Activated naive CD4-positive, alpha-beta T cell treated with anti-CD3 and anti-CD28 coated beads for 36 hours (primary cell): ENCODE measurements at regions not wholly inside any gene's neighbourhood (a gene's known extent, or its start where the extent isn't known, plus 50 kb on each side); places are given as distances from the start of the nearest gene placed in this dataset.
A peak's percentile ranks its signal among the peaks of the same experiment; 100 is the strongest.

Experiments used
- CTCF ChIA-PET: fragments of 350-600 bp; sonication (Branson Sonifier 250); formaldehyde crosslinking; loops from one replicate; lab custom pipeline; 2021; ENCODE audit warnings: antibody characterized with exemption; lab: Charles Lee
- DNase-seq: peaks from one replicate; pipeline ENCODE4 v3.0.0-alpha.2; 2020
- H3K27ac Mint-ChIP-seq: one replicate; pipeline ENCODE4 v1.8.0; 2021; ENCODE audit warnings: mild to moderate bottlenecking, mixed read lengths
- H3K27me3 Mint-ChIP-seq: one replicate; pipeline ENCODE4 v1.8.0; 2021; ENCODE audit warnings: low read depth, mixed read lengths
- H3K36me3 Mint-ChIP-seq: one replicate; pipeline ENCODE4 v1.8.0; 2021; ENCODE audit warnings: low read depth, mixed read lengths
- H3K4me1 Mint-ChIP-seq: one replicate; pipeline ENCODE4 v1.8.0; 2021; ENCODE audit warnings: low read depth, mixed read lengths
- H3K4me3 Mint-ChIP-seq: one replicate; pipeline ENCODE4 v1.8.0; 2021; ENCODE audit warnings: mild to moderate bottlenecking, moderate library complexity, mixed read lengths
- H3K9me3 Mint-ChIP-seq: one replicate; pipeline ENCODE4 v1.8.0; 2021; ENCODE audit warnings: mixed read lengths
- intact Hi-C: fragments of 100-400 bp; cut with micrococcal nuclease; formaldehyde crosslinking; loops from one replicate; pipeline ENCODE4 v1.15.1; 2023

DNA sequence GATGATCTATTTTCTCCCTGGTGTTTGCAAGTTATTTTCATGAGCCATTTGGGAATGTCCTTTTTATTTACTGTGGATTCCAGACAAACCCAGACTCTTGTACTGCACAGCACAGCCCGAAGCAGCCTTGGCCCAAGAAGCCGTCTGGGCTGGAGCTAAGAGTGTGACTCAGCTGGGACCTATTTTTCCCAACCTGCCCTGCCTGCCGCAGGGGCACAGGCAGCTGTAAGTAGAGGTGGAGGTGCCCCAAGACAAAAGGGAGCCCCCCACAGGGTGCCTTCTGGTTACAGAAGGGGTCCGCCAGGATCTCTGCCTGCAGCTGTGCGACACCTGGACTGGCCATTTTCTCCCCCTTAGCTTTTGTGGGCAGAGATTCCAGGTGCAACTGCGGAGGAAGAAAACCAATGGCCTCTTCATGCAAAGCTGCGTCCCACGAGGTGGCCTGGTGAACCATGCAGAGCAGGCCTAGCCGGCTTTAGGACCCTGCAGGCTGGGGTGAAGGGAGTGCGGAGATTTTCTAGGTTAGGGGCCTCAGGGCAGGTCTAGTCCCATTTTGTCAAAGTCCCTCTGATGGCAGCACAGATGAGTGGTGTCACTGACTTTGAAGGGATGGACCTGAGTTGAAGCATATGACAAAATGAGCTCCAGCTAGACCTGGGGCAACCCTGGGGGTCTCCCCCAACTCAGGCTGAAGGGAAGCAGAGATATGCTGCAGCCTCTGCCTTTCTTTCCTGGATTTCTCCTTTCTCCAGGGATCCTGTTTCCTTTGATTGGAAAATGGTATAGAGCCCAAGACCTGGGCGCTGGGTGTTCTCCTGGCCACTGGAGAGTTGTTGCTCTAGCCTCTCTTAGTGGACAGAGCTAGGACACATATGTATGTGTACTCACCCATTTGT, 131.2 kb downstream of the KLF13 start:
- intact Hi-C loops = no loop called here
- H3K9me3 Mint-ChIP-seq = peaks cover 5% of the 10 kb centered on the region
- peaks cover 37% of the 10 kb centered on the region for H3K4me1 Mint-ChIP-seq
- H3K27me3 Mint-ChIP-seq = no peaks in the 10 kb centered on the region
- DNase-seq = no peak
- no peak overlapping the region for H3K4me3 Mint-ChIP-seq
- peak overlapping the region; percentile 87 for H3K27ac Mint-ChIP-seq
- peaks cover 2% of the 10 kb centered on the region for H3K36me3 Mint-ChIP-seq
- CTCF ChIA-PET = interaction anchor here (1.0 to 3.9 kb wide), 4 partner anchors 9 to 128 kb away, joined by 3 to 62 read pairs (median 16); no protein-coding TSS in a partner anchor

DNA sequence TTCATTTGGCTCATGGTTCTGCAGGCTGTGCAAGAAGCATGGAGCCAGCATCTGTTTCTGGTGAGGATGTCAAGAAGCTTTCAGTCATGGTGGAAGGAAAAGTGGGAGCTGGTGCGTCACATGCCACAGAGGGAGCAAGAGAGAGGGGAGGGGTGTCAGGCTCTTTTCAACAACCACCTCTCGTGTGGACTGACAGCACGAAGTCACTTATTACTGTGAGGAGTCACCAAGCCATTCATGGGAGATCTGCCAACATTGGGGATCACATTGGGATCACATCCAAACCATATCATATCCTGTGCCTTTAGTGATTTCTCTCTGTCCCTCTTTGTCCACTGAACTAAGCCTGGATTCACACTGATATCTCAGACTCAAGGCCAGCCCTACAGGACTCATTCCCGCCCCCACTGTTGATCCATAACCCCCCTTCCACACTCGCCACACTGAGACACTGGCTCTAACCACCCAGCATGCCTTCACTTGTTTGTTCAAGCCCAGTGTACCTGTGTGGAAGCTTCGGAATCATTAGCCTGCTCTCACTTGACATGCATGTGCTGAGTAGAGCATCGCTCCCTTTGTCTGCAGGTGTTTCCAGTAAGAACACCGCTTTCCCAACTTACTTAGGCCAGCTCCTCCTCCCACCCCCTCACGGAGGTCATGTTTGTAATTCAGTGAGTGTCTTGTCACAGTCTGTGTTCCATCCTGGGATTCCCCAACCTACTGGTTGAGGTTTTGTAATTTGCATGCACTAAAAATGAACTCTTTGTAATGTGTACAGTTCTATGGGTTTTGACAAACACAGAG, 132.2 kb downstream of the KLF13 start:
- peaks cover 5% of the 10 kb centered on the region for H3K9me3 Mint-ChIP-seq
- H3K27me3 Mint-ChIP-seq = no peaks in the 10 kb centered on the region
- H3K36me3 Mint-ChIP-seq = peaks cover 2% of the 10 kb centered on the region
- peak overlapping the region; percentile 57 for H3K4me3 Mint-ChIP-seq
- CTCF ChIA-PET = interaction anchor here (0.7 to 3.9 kb wide), 9 partner anchors 10 to 129 kb away, joined by 3 to 62 read pairs (median 5); no protein-coding TSS in a partner anchor
- peaks cover 37% of the 10 kb centered on the region for H3K4me1 Mint-ChIP-seq
- peak; percentile 86 for DNase-seq
- intact Hi-C loops = loop anchor here (1.0 kb wide), 3 partner anchors 15 to 30 kb away; no protein-coding TSS in a partner anchor
- peak overlapping the region; percentile 87 for H3K27ac Mint-ChIP-seq

DNA sequence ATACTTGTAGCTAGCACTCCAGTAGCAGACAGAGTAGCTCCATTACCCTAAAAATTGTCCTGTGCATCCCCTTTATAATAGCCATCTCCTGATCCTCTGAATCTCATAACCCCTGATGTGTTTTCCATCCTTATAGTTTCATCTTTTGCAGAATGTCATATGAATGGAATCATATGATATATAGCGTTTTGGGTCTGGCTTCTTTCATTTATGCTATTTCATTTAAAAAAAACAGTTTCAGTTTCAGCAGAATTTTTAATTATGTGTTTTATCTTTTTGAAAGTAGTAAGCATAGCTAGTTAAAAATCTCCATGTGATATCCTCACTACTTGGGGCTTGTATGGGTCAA, 132.7 kb downstream of the KLF13 start:
- H3K4me1 Mint-ChIP-seq = peaks cover 37% of the 10 kb centered on the region
- CTCF ChIA-PET = interaction anchor here (0.7 to 3.9 kb wide), 8 partner anchors 11 to 68 kb away, joined by 3 to 62 read pairs (median 5); no protein-coding TSS in a partner anchor
- intact Hi-C loops = loop anchor here (1.0 kb wide), 3 partner anchors 14 to 29 kb away; no protein-coding TSS in a partner anchor

DNA sequence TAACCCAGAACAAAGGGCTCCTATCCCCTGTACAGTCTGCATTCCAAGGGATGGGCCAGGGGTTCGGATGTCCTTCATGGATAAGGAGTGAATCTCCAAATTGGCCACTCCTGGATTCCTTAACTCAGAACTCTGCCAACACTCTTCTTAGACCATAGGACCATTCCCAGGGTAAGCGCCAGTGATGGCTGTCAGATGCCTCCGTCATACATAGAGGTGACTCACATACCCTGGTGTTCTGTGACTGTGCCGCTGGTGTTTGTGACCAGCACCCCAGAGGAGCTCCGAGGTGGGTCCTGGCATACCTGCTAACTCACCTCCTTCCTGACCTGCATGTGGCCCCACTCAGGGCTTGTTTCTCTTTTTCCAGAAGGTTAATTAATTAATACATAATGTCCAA, 134.7 kb downstream of the KLF13 start:
- no peaks in the 10 kb centered on the region for H3K27me3 Mint-ChIP-seq
- no peaks in the 10 kb centered on the region for H3K9me3 Mint-ChIP-seq
- CTCF ChIA-PET = interaction anchor here (1.2 to 3.9 kb wide), 2 partner anchors 12 to 24 kb away, joined by 3 to 62 read pairs; no protein-coding TSS in a partner anchor
- H3K4me3 Mint-ChIP-seq = no peak overlapping the region
- no peaks in the 10 kb centered on the region for H3K36me3 Mint-ChIP-seq
- intact Hi-C loops = no loop called here
- no peak overlapping the region for H3K27ac Mint-ChIP-seq
- DNase-seq = no peak
- peaks cover 35% of the 10 kb centered on the region for H3K4me1 Mint-ChIP-seq

More for the DNA sequence above, 132.7 kb downstream of the KLF13 start:
- H3K27me3 Mint-ChIP-seq = no peaks in the 10 kb centered on the region
- no peak for DNase-seq
- H3K4me3 Mint-ChIP-seq = peak overlapping the region; percentile 57
- H3K27ac Mint-ChIP-seq = peak overlapping the region; percentile 87
- peaks cover 5% of the 10 kb centered on the region for H3K9me3 Mint-ChIP-seq
- peaks cover 2% of the 10 kb centered on the region for H3K36me3 Mint-ChIP-seq

DNA sequence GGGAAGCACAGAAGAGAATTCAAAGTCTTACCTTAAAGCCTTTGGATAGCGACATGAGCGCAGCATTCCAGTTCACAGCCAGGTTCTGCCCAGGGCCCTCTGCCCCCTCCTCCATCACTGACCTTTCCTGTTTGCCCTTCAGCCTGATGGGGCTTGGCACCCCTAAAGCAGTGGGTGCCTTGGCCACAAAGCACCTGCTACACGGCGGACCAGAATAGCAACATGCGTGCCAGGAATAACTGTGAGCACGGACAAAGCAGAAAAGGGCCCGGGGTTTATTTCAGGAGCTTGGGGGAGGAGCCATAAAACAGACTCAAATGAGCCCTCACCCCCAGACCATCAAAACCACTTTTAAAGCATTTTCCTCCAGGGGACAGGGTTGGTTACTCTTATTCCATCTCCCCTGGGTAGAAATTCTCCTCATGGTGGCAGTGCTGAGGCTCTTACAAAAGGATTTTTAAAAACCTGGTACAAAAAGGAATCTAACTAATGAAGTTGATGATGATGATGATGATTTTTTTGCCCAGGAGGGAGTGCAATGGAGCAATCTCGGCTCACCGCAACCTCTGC, 135.4 kb downstream of the KLF13 start:
- Mint-ChIP-seq H3K27ac (no peak overlapping the region), H3K9me3 (no peaks in the 10 kb centered on the region), H3K4me3 (no peak overlapping the region), H3K27me3 (no peaks in the 10 kb centered on the region), H3K36me3 (no peaks in the 10 kb centered on the region), H3K4me1 (peaks cover 35% of the 10 kb centered on the region)
- CTCF ChIA-PET = interaction anchor here (1.2 kb wide), 1 partner anchor 11 kb away, joined by 3 read pairs; no protein-coding TSS in a partner anchor
- no peak for DNase-seq
- intact Hi-C loops = no loop called here

DNA sequence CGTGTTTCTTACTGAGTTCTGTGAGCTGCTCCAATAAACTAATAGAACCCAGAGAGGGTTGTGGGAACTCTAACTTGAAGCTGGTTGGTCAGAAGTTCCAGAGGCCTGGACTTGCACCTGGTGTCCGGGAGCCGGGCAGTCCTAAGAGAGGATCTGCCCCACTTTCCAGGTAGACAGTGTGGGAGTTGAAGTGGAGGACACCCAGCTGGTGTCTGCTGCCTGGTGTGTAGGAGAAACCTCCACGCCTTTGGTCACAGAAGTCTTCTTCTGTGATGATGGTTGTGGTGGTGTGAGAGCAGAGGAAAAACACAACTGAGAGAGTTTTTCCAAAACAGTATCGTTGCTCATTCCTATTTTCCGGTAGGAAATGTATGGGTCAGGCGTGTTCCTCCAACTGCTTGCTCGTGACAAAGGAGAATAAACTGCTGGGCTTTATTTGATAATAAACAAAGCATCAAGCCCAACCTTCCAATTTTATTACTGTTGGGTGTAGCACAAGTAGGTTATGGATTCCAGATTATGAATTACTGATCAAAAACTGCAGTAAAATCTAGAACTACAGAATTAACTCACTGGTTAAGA, 137.0 kb downstream of the KLF13 start:
- CTCF ChIA-PET = interaction anchor here (1.1 kb wide), 1 partner anchor 20 kb away, joined by 3 read pairs; no protein-coding TSS in a partner anchor
- Mint-ChIP-seq H3K9me3 (no peaks in the 10 kb centered on the region), H3K36me3 (no peaks in the 10 kb centered on the region), H3K4me3 (no peak overlapping the region), H3K4me1 (peaks cover 24% of the 10 kb centered on the region), H3K27me3 (no peaks in the 10 kb centered on the region), H3K27ac (no peak overlapping the region)
- DNase-seq = no peak
- intact Hi-C loops = no loop called here

DNA sequence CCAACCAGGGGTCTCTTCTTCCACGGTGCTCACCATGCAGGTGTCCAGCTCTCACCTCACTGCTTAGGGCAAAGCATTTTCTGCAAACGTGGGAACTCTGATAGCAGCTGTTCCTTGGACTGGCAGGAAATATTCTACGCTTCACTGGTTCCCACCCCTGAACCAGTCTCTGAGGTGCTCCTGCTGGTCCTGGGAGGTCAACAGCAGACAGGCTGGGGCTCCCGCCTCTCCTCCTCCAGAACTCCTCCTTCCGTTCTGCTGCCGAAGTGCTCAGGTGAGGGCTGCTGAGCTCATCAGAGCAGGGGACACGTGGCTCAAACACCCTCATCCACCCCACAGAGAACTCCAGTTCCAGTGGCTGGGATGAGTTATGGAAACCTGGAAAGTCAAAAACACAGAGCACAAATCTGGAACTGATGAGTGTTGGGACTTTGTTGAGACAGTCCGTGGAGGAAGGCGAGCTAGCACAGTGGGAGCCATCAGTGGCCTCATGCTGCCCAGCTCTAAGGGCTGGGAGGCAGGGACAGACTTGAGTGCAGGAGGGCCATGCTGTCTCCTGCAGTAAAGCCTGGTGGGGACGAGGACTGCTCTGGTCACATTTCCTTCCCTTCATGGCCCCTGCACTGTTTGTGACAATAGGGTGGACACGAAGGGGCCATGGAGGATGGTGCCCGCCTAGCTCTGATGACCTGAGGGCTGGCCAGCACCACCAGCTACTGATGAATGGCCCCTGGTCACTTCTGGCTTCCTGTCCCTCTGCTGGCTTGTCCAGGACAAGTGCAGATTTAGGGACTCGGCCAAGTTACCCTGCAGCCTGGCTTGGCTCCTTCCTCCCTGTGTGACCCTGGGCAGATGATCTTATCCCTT, 137.8 kb downstream of the KLF13 start:
- H3K27ac Mint-ChIP-seq = no peak overlapping the region
- H3K27me3 Mint-ChIP-seq = no peaks in the 10 kb centered on the region
- DNase-seq = no peak
- CTCF ChIA-PET = interaction anchor here (0.6 to 1.2 kb wide), 3 partner anchors 24 to 47 kb away, joined by 3 to 4 read pairs (median 3); no protein-coding TSS in a partner anchor
- H3K4me3 Mint-ChIP-seq = no peak overlapping the region
- H3K4me1 Mint-ChIP-seq = peaks cover 16% of the 10 kb centered on the region
- H3K9me3 Mint-ChIP-seq = no peaks in the 10 kb centered on the region
- no peaks in the 10 kb centered on the region for H3K36me3 Mint-ChIP-seq
- intact Hi-C loops = no loop called here

DNA sequence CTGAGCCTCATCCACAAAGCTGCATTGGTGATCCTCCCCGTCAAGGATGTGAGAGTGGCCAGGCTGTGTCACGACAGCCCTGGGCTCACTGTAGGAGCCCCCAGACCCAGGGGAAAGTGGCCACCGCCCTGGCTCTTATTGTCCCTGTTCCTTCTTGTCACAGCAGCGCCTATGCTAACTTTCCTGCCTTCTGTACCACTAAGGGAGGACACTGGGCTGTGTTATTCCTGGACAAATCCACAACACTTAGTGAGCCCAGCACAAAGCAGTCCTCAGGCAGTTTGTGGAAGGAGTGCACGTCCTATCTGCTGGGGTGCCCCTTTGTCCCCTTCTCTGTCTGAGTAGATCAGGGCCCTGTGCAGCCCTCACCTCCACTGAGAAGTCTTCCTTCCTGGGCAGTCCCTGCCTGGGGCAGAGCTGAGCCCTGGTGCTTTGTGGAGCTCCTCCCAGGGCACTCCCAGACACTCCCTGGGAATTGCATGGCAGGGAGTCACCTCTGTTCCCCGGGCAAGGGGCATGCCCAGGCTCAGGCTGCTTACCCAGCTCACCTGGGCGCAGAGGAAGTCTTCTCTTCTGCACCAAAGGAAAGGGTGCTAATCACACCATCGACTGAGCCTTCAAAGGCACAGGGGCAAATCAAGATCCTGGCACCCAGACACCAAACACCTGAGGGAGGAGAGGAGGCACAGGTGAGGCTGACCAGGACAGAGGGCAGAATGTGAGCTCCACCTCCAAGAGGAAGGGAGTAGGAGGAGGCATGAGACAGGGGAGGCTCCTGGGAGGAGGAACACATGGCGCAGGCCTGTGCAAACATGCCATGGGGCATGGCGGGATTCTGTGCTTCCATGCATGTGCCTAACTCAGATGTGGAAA, 138.7 kb downstream of the KLF13 start:
- Mint-ChIP-seq H3K27me3 (no peaks in the 10 kb centered on the region), H3K9me3 (no peaks in the 10 kb centered on the region), H3K4me3 (no peak overlapping the region), H3K4me1 (peaks cover 11% of the 10 kb centered on the region), H3K27ac (no peak overlapping the region), H3K36me3 (no peaks in the 10 kb centered on the region)
- DNase-seq = no peak
- CTCF ChIA-PET = interaction anchor here (1.2 kb wide), 1 partner anchor 23 kb away, joined by 3 read pairs; no protein-coding TSS in a partner anchor
- intact Hi-C loops = no loop called here

DNA sequence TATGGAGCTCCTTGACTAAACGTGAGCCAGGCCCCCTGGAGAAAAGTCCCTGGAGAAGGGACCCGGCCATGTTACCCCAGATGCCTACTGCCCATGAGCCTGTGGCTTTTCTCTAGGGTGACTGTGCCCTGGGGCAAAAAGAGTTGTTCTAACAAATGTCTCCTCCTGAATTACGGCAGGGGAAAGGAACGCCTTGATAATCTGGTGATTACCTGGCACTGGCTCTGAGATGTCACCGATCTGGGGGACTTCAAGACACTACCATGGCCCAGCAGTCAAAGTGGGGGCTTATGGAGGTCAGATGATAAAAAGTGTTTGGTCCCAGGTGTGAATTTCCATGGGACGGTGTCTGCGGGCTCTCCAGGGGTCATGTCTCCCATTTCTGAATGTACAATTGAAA, 140.7 kb downstream of the KLF13 start:
- Mint-ChIP-seq H3K27me3 (no peaks in the 10 kb centered on the region), H3K36me3 (no peaks in the 10 kb centered on the region), H3K27ac (no peak overlapping the region), H3K4me1 (peaks cover 14% of the 10 kb centered on the region), H3K4me3 (no peak overlapping the region), H3K9me3 (no peaks in the 10 kb centered on the region)
- DNase-seq = no peak
- CTCF ChIA-PET = interaction anchor here (1.1 to 1.9 kb wide), 2 partner anchors 21 to 28 kb away, joined by 4 to 7 read pairs; no protein-coding TSS in a partner anchor
- intact Hi-C loops = no loop called here
